ENCODE measurements at regions not wholly inside any gene's neighbourhood (a gene's known extent, or its start where the extent isn't known, plus 50 kb on each side); places are given as distances from the start of the nearest gene placed in this dataset.

GRCh38 chr7:94325122-94325475 lies 69.6 kb upstream of the COL1A2 start:
- no peak for TF ChIP-seq REST (IDR thresholded peaks at IDR 0.05; ENCODE audit: unreplicated experiment)
- no peak for TF ChIP-seq CREB1 (CRISPR knock-in tag; IDR thresholded peaks at IDR 0.05; ENCODE audit: low read depth)
- no peak for TF ChIP-seq ETS1 (IDR thresholded peaks at IDR 0.05)
- no peak for TF ChIP-seq POLR2AphosphoS5 (IDR thresholded peaks at IDR 0.05; ENCODE audit: low read depth)
- no peak for TF ChIP-seq CTCF (conservative IDR thresholded peaks at IDR 0.05; ENCODE audit: low read depth in 2 of 2)
- no peak for TF ChIP-seq EZH2phosphoT487 (IDR thresholded peaks at IDR 0.05; ENCODE audit: unreplicated experiment)
- TF ChIP-seq EZH2 (IDR thresholded peaks at IDR 0.05; ENCODE audit: low read depth, unreplicated experiment) = no peak
